Panc1 (cell line): ENCODE measurements at regions not wholly inside any gene's neighbourhood (a gene's known extent, or its start where the extent isn't known, plus 50 kb on each side); places are given as distances from the start of the nearest gene placed in this dataset.

Experiments used
- ATAC-seq: fragments of 200-7000 bp; cut with Tn5 transposase; 2 replicates; pipeline ENCODE4 v1.9.1; 2020; ENCODE audit warnings: mild to moderate bottlenecking, moderate library complexity
- BruUV-seq: library from RNA; stranded (reverse); fragments of 400-500 nt; replicated peaks from 2 replicates; lab custom pipeline; 2021; lab: Mats Ljungman, UMichigan
- CTCF ChIA-PET: fragments of 300-600 bp; sonication (Branson Sonifier 250); formaldehyde crosslinking; loops from one replicate; lab custom pipeline; 2022; ENCODE audit warnings: antibody characterized with exemption; lab: Charles Lee
- POLR2A ChIA-PET: fragments of 300-600 bp; sonication (Branson Sonifier 250); formaldehyde crosslinking; loops from one replicate; lab custom pipeline; 2022; ENCODE audit warnings: antibody characterized with exemption; lab: Charles Lee
- DNase-seq: peaks from one replicate; pipeline ENCODE4 v3.0.0-alpha.2; 2010; ENCODE audit warnings: low read depth, low spot score
- H3K27ac ChIP-seq: 2 replicates; pipeline ENCODE4 v1.5.1; 2011; ENCODE audit warnings: mild to moderate bottlenecking, low read length, inconsistent platforms
- H3K27me3 ChIP-seq: fragments of 200-500 bp; sonication (Bioruptor generic); 2 replicates; pipeline ENCODE4 v1.6.0; 2014; ENCODE audit warnings: low read length, inconsistent platforms; ENCODE audit not compliant: control insufficient read depth, insufficient read depth
- H3K36me3 ChIP-seq: fragments of 200-500 bp; sonication (Bioruptor generic); 2 replicates; pipeline ENCODE4 v1.5.1; 2014; ENCODE audit warnings: inconsistent platforms, mild to moderate bottlenecking, low read length, moderate library complexity; ENCODE audit not compliant: control insufficient read depth, insufficient read depth
- H3K4me1 ChIP-seq: 2 replicates; pipeline ENCODE4 v1.5.1; 2011; ENCODE audit warnings: inconsistent platforms, mild to moderate bottlenecking, low read length, moderate library complexity; ENCODE audit not compliant: control insufficient read depth, insufficient read depth
- H3K4me3 ChIP-seq, 2 experiments: 2 replicates each; pipeline ENCODE4 v1.5.1; 2011 to 2012; ENCODE audit warnings: low read depth in 2 of 2, low read length in 2 of 2, mild to moderate bottlenecking in 2 of 2, inconsistent platforms in 1 of 2, moderate library complexity in 1 of 2
- H3K9me3 ChIP-seq: fragments of 200-500 bp; sonication (Bioruptor generic); 2 replicates; pipeline ENCODE4 v1.5.1; 2014; ENCODE audit warnings: low read depth, mild to moderate bottlenecking, inconsistent platforms, low read length, moderate library complexity; ENCODE audit not compliant: control insufficient read depth, insufficient read depth
- CTCF ChIP-seq: fragments of 450-650 bp; IDR thresholded peaks from 2 replicates; pipeline ENCODE4 v1.5.1; 2017; ENCODE audit warnings: mild to moderate bottlenecking
- POLR2AphosphoS5 ChIP-seq: IDR thresholded peaks from 2 replicates; pipeline ENCODE4 v1.6.1; 2012; ENCODE audit warnings: mild to moderate bottlenecking, low read depth, low read length, moderate library complexity
- REST ChIP-seq, 2 experiments: IDR thresholded peaks; 2 replicates each; pipeline ENCODE4 v1.6.1; 2011 to 2012; ENCODE audit warnings: low read depth in 2 of 2, control low read depth in 1 of 2, low read length in 1 of 2, mild to moderate bottlenecking in 1 of 2, moderate library complexity in 1 of 2; ENCODE audit not compliant: insufficient read depth in 1 of 2
- SIN3A ChIP-seq: IDR thresholded peaks from 2 replicates; pipeline ENCODE4 v1.6.1; 2012; ENCODE audit warnings: low read depth, mild to moderate bottlenecking, low read length, moderate library complexity, borderline replicate concordance; ENCODE audit not compliant: insufficient read depth
- TCF7L2 ChIP-seq: IDR thresholded peaks from 2 replicates; pipeline ENCODE4 v1.6.1; 2011; ENCODE audit warnings: mild to moderate bottlenecking, low read depth, low read length, inconsistent platforms
- in situ Hi-C: cut with HindIII; loops from 2 replicates; pipeline ENCODE4 v1.10.0; 2016; ENCODE audit warnings: low sequenced_read_pairs, low pct_unique_long_range_greater_than_20kb
- intact Hi-C: fragments of 100-400 bp; cut with micrococcal nuclease; formaldehyde crosslinking; loops from one replicate; pipeline ENCODE4 v1.10.0; 2022; ENCODE audit not compliant: unreplicated experiment

- BruUV-seq: no TSS peak
- H3K27me3 ChIP-seq: no peaks in the 10 kb centered on the region
- no peaks in the 10 kb centered on the region for H3K36me3 ChIP-seq
- no peaks in the 10 kb centered on the region for H3K4me1 ChIP-seq
- intact Hi-C loops: no loop called here
- POLR2A ChIA-PET: no interaction called here
- H3K9me3 ChIP-seq: no peaks in the 10 kb centered on the region
- H3K4me3 ChIP-seq: no peak overlapping the region
- TF ChIP-seq REST (IDR thresholded peaks at IDR 0.05; ENCODE audit: insufficient read depth in 1 of 2, low read depth in 2 of 2, low read length in 1 of 2) (no peak), CTCF (no peak), TCF7L2 (no peak), SIN3A (no peak), POLR2AphosphoS5 (no peak)
- no peak overlapping the region for H3K27ac ChIP-seq
- CTCF ChIA-PET: no interaction called here
- in situ Hi-C loops: no loop called here
- no peak for ATAC-seq
- DNase-seq: no peak
Measured at GRCh38 chr2:183375821-183376220, 251.6 kb downstream of the NUP35 start.

GRCh38 chr2:183383854-183384253 lies 259.6 kb downstream of the NUP35 start:
- intact Hi-C loops: no loop called here
- no peaks in the 10 kb centered on the region for H3K27me3 ChIP-seq
- POLR2A ChIA-PET: no interaction called here
- no peak for TF ChIP-seq TCF7L2
- no peak for TF ChIP-seq REST (IDR thresholded peaks at IDR 0.05; ENCODE audit: insufficient read depth in 1 of 2, low read depth in 2 of 2, low read length in 1 of 2)
- no peak for TF ChIP-seq SIN3A
- TF ChIP-seq CTCF: no peak
- no peak for TF ChIP-seq POLR2AphosphoS5
- H3K27ac ChIP-seq: no peak overlapping the region
- BruUV-seq: no TSS peak
- no peaks in the 10 kb centered on the region for H3K9me3 ChIP-seq
- H3K4me3 ChIP-seq: no peak overlapping the region
- no peaks in the 10 kb centered on the region for H3K36me3 ChIP-seq
- ATAC-seq (no peak), DNase-seq (no peak)
- CTCF ChIA-PET: no interaction called here
- H3K4me1 ChIP-seq: no peaks in the 10 kb centered on the region
- in situ Hi-C loops: no loop called here
